Fibroblast of skin of left quadriceps (primary cell): ENCODE measurements at regions not wholly inside any gene's neighbourhood (a gene's known extent, or its start where the extent isn't known, plus 50 kb on each side); places are given as distances from the start of the nearest gene placed in this dataset.

Source experiments
- DNase-seq, 2 experiments: peaks; one replicate each; pipeline ENCODE4 v3.0.0-alpha.2; 2013; ENCODE audit warnings: low read depth in 2 of 2

GRCh38 chr10:8481718-8482504, 427.4 kb downstream of the GATA3 start:
- no peak for DNase-seq

GRCh38 chr10:8485032-8485431, 430.5 kb downstream of the GATA3 start:
- DNase-seq: no peak

GRCh38 chr10:8487346-8487745, 432.9 kb downstream of the GATA3 start:
- DNase-seq: no peak

GRCh38 chr10:8489232-8489631, 434.7 kb downstream of the GATA3 start:
- no peak for DNase-seq

- no peak for DNase-seq
These were observed 435.3 kb downstream of the GATA3 start for GRCh38 chr10:8489823-8490222.

- DNase-seq: no peak
These were observed 443.8 kb downstream of the GATA3 start for GRCh38 chr10:8498290-8498689.

- no peak for DNase-seq
These were observed 444.4 kb downstream of the GATA3 start for GRCh38 chr10:8498881-8499280.

GRCh38 chr10:8499312-8499711, 444.8 kb downstream of the GATA3 start:
- DNase-seq: no peak

GRCh38 chr10:8499752-8500390, 445.4 kb downstream of the GATA3 start:
- DNase-seq: no peak

GRCh38 chr10:8502573-8502972, 448.1 kb downstream of the GATA3 start:
- DNase-seq: no peak

- no peak for DNase-seq
These were observed 450.0 kb downstream of the GATA3 start for GRCh38 chr10:8504499-8504898.

- no peak for DNase-seq
These were observed 452.7 kb downstream of the GATA3 start for GRCh38 chr10:8507156-8507555.

- DNase-seq: no peak
These were observed 454.4 kb downstream of the GATA3 start for GRCh38 chr10:8508882-8509281.

GRCh38 chr10:8510471-8510870, 456.0 kb downstream of the GATA3 start:
- no peak for DNase-seq

GRCh38 chr10:8511026-8511425, 456.5 kb downstream of the GATA3 start:
- no peak for DNase-seq

- DNase-seq: no peak
These were observed 459.0 kb downstream of the GATA3 start for GRCh38 chr10:8513155-8514147.

- DNase-seq: no peak
These were observed 465.9 kb downstream of the GATA3 start for GRCh38 chr10:8520382-8520781.

GRCh38 chr10:8527773-8528172, 473.3 kb downstream of the GATA3 start:
- DNase-seq: no peak

- DNase-seq: no peak
These were observed 476.6 kb downstream of the GATA3 start for GRCh38 chr10:8531116-8531515.

- no peak for DNase-seq
These were observed 478.2 kb downstream of the GATA3 start for GRCh38 chr10:8532647-8533046.

GRCh38 chr10:8533462-8533861, 479.0 kb downstream of the GATA3 start:
- no peak for DNase-seq

GRCh38 chr10:8534096-8534495, 479.6 kb downstream of the GATA3 start:
- no peak for DNase-seq
